Neural cell (in vitro differentiated cells): ENCODE measurements at regions not wholly inside any gene's neighbourhood (a gene's known extent, or its start where the extent isn't known, plus 50 kb on each side); places are given as distances from the start of the nearest gene placed in this dataset.

Source experiments
- H2AFZ ChIP-seq: fragments of 200-600, 300-800 bp; sonication (generic), shearing (Covaris generic); 2 replicates; pipeline ENCODE4 v1.6.0; 2014; ENCODE audit warnings: low read depth, mild to moderate bottlenecking, antibody characterized with exemption, low read length, moderate library complexity
- H3F3A ChIP-seq: fragments of 200-600 bp; shearing (Covaris generic); 2 replicates; pipeline ENCODE4 v1.6.1; 2016; ENCODE audit warnings: mild to moderate bottlenecking, moderate library complexity, mixed read lengths, antibody characterized with exemption, low read length; ENCODE audit not compliant: insufficient read depth, poor library complexity, severe bottlenecking
- H3K27ac ChIP-seq: fragments of 200-600, 300-800 bp; sonication (generic), shearing (Covaris generic); 2 replicates; pipeline ENCODE4 v1.5.1; 2014; ENCODE audit warnings: mild to moderate bottlenecking, low read length, moderate library complexity
- H3K27me3 ChIP-seq: fragments of 300-800, 200-600 bp; sonication (generic), shearing (Covaris generic); 2 replicates; pipeline ENCODE4 v1.6.0; 2014; ENCODE audit warnings: mild to moderate bottlenecking, low read depth, low read length, moderate library complexity; ENCODE audit not compliant: insufficient read depth
- H3K36me3 ChIP-seq: fragments of 300-800, 200-600 bp; sonication (generic), shearing (Covaris generic); 2 replicates; pipeline ENCODE4 v1.5.1; 2014; ENCODE audit warnings: mild to moderate bottlenecking, antibody characterized with exemption, low read length, moderate library complexity; ENCODE audit not compliant: insufficient read depth
- H3K4me2 ChIP-seq: fragments of 300-800, 200-600 bp; sonication (generic), shearing (Covaris generic); 2 replicates; pipeline ENCODE4 v1.6.0; 2014; ENCODE audit warnings: mild to moderate bottlenecking, low read length
- H3K4me3 ChIP-seq: fragments of 300-800, 200-600 bp; sonication (generic), shearing (Covaris generic); 2 replicates; pipeline ENCODE4 v1.5.1; 2014; ENCODE audit warnings: mild to moderate bottlenecking, low read length, moderate library complexity
- H3K79me2 ChIP-seq: fragments of 200-600 bp; shearing (Covaris generic); replicated peaks from 2 replicates; pipeline ENCODE4 v1.6.0; 2014; ENCODE audit warnings: mild to moderate bottlenecking, low read length, moderate library complexity; ENCODE audit not compliant: insufficient read depth
- H3K9ac ChIP-seq: fragments of 300-800, 200-600 bp; sonication (generic), shearing (Covaris generic); 2 replicates; pipeline ENCODE4 v1.6.1; 2016; ENCODE audit warnings: mild to moderate bottlenecking, low read length, mixed read lengths
- H3K9me2 ChIP-seq: fragments of 200-600 bp; shearing (Covaris generic); 2 replicates; pipeline ENCODE4 v1.6.1; 2016; ENCODE audit warnings: mild to moderate bottlenecking, low read length, mixed read lengths; ENCODE audit not compliant: insufficient read depth
- H3K9me3 ChIP-seq: fragments of 200-600, 300-800 bp; sonication (generic), shearing (Covaris generic); 2 replicates; pipeline ENCODE4 v1.6.1; 2016; ENCODE audit warnings: mild to moderate bottlenecking, mixed run types, low read length, moderate library complexity, mixed read lengths
- H4K20me1 ChIP-seq: fragments of 200-600 bp; shearing (Covaris generic); 2 replicates; pipeline ENCODE4 v1.6.1; 2016; ENCODE audit warnings: mild to moderate bottlenecking, mixed run types; ENCODE audit not compliant: insufficient read depth
- EP300 ChIP-seq: fragments of 450-650 bp; conservative IDR thresholded peaks from 2 replicates; pipeline ENCODE4 v1.6.1; 2014; ENCODE audit warnings: antibody characterized with exemption, mild to moderate bottlenecking, moderate library complexity; ENCODE audit not compliant: poor library complexity, severe bottlenecking
- EZH2 ChIP-seq: fragments of 200-600, 300-800 bp; shearing (Covaris generic), sonication (generic); IDR thresholded peaks from 2 replicates; pipeline ENCODE4 v1.6.1; 2014; ENCODE audit warnings: antibody characterized with exemption, low read length, borderline replicate concordance, mild to moderate bottlenecking; ENCODE audit not compliant: insufficient read depth, poor library complexity, severe bottlenecking
- MXI1 ChIP-seq: fragments of 450-650 bp; conservative IDR thresholded peaks from 2 replicates; pipeline ENCODE4 v1.6.1; 2014; ENCODE audit warnings: antibody characterized with exemption, mild to moderate bottlenecking; ENCODE audit not compliant: poor library complexity, severe bottlenecking
- POLR2AphosphoS5 ChIP-seq: IDR thresholded peaks from 2 replicates; pipeline ENCODE4 v1.6.1; 2012
- RAD21 ChIP-seq: fragments of 450-650 bp; conservative IDR thresholded peaks from 2 replicates; pipeline ENCODE4 v1.6.1; 2014; ENCODE audit warnings: antibody characterized with exemption, mild to moderate bottlenecking, moderate library complexity
- REST ChIP-seq: IDR thresholded peaks from 2 replicates; pipeline ENCODE4 v1.6.1; 2012; ENCODE audit warnings: borderline replicate concordance
- SMC3 ChIP-seq: fragments of 450-650 bp; conservative IDR thresholded peaks from 2 replicates; pipeline ENCODE4 v1.6.1; 2014; ENCODE audit warnings: antibody characterized with exemption, mild to moderate bottlenecking, moderate library complexity; ENCODE audit not compliant: poor library complexity
- TAF1 ChIP-seq: IDR thresholded peaks from 2 replicates; pipeline ENCODE4 v1.6.1; 2012; ENCODE audit warnings: low read depth
- TF ChIP-seq, protein P1 (sequence below): fragments of 450-650 bp; IDR thresholded peaks from 2 replicates; pipeline ENCODE4 v1.5.1; 2014; ENCODE audit warnings: antibody characterized with exemption, mild to moderate bottlenecking, moderate library complexity; ENCODE audit not compliant: poor library complexity, severe bottlenecking

GRCh38 chr10:106310596-106310995 is 853.9 kb downstream of the SORCS1 start:
- H3K9me3 ChIP-seq = no peaks in the 10 kb centered on the region
- peak overlapping the region; percentile 41 for H3K4me2 ChIP-seq
- H3K4me3 ChIP-seq = peak overlapping the region; percentile 33
- H2AFZ ChIP-seq = no peak overlapping the region
- H3K27ac ChIP-seq = peak overlapping the region; percentile 76
- H3F3A ChIP-seq = peaks cover 4% of the 10 kb centered on the region
- H3K79me2 ChIP-seq = no peaks in the 10 kb centered on the region
- TF ChIP-seq SMC3 (peak; percentile 34), POLR2AphosphoS5 (peak; percentile 32), EZH2 (no peak), RAD21 (peak; percentile 40), REST (peak; percentile 58), MXI1 (peak; percentile 26), TAF1 (no peak), EP300 (peak; percentile 65)
- TF ChIP-seq, protein P1, sequence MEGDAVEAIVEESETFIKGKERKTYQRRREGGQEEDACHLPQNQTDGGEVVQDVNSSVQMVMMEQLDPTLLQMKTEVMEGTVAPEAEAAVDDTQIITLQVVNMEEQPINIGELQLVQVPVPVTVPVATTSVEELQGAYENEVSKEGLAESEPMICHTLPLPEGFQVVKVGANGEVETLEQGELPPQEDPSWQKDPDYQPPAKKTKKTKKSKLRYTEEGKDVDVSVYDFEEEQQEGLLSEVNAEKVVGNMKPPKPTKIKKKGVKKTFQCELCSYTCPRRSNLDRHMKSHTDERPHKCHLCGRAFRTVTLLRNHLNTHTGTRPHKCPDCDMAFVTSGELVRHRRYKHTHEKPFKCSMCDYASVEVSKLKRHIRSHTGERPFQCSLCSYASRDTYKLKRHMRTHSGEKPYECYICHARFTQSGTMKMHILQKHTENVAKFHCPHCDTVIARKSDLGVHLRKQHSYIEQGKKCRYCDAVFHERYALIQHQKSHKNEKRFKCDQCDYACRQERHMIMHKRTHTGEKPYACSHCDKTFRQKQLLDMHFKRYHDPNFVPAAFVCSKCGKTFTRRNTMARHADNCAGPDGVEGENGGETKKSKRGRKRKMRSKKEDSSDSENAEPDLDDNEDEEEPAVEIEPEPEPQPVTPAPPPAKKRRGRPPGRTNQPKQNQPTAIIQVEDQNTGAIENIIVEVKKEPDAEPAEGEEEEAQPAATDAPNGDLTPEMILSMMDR = no peak
- no peaks in the 10 kb centered on the region for H3K27me3 ChIP-seq
- no peaks in the 10 kb centered on the region for H4K20me1 ChIP-seq
- H3K9ac ChIP-seq = no peak overlapping the region
- H3K9me2 ChIP-seq = no peaks in the 10 kb centered on the region
- no peaks in the 10 kb centered on the region for H3K36me3 ChIP-seq

GRCh38 chr10:106309376-106309775 is 855.1 kb downstream of the SORCS1 start:
- Histone ChIP-seq H3F3A (peaks cover 4% of the 10 kb centered on the region), H3K9ac (no peak overlapping the region), H3K36me3 (no peaks in the 10 kb centered on the region), H3K4me3 (no peak overlapping the region), H3K27ac (no peak overlapping the region), H3K9me2 (no peaks in the 10 kb centered on the region), H3K79me2 (no peaks in the 10 kb centered on the region), H2AFZ (no peak overlapping the region), H4K20me1 (no peaks in the 10 kb centered on the region), H3K9me3 (no peaks in the 10 kb centered on the region), H3K27me3 (no peaks in the 10 kb centered on the region), H3K4me2 (no peak overlapping the region)
- TF ChIP-seq MXI1 (no peak), REST (no peak), RAD21 (no peak), EP300 (no peak), EZH2 (no peak), TAF1 (no peak), POLR2AphosphoS5 (no peak), SMC3 (no peak)
- TF ChIP-seq, protein P1 = no peak
